Osteocyte (in vitro differentiated cells): ENCODE measurements at regions not wholly inside any gene's neighbourhood (a gene's known extent, or its start where the extent isn't known, plus 50 kb on each side); places are given as distances from the start of the nearest gene placed in this dataset.

Source experiments
- DNase-seq: peaks from one replicate; pipeline ENCODE4 v3.0.0; 2021; ENCODE audit warnings: mixed read lengths; ENCODE audit not compliant: unreplicated experiment; ENCODE audit errors: extremely low spot score
- H3K27ac Mint-ChIP-seq: one replicate; pipeline ENCODE4 v1.8.0; 2021; ENCODE audit warnings: mild to moderate bottlenecking, mixed read lengths; ENCODE audit not compliant: unreplicated experiment
- H3K27me3 Mint-ChIP-seq: one replicate; pipeline ENCODE4 v1.8.0; 2021; ENCODE audit warnings: mixed read lengths; ENCODE audit not compliant: unreplicated experiment
- H3K36me3 Mint-ChIP-seq: one replicate; pipeline ENCODE4 v1.8.0; 2021; ENCODE audit warnings: mixed read lengths; ENCODE audit not compliant: unreplicated experiment
- H3K4me1 Mint-ChIP-seq: one replicate; pipeline ENCODE4 v1.8.0; 2021; ENCODE audit warnings: mixed read lengths; ENCODE audit not compliant: unreplicated experiment
- H3K4me3 Mint-ChIP-seq: one replicate; pipeline ENCODE4 v1.8.0; 2021; ENCODE audit warnings: mild to moderate bottlenecking, moderate library complexity, mixed read lengths; ENCODE audit not compliant: unreplicated experiment
- H3K9me3 Mint-ChIP-seq: one replicate; pipeline ENCODE4 v1.8.0; 2021; ENCODE audit warnings: mixed read lengths; ENCODE audit not compliant: unreplicated experiment
- CTCF ChIP-seq: fragments of 200-600 bp; sonication (generic); IDR thresholded peaks from 2 replicates; pipeline ENCODE4 v1.5.0; 2021; ENCODE audit warnings: antibody characterized with exemption, mild to moderate bottlenecking, moderate library complexity

GRCh38 chr13:107118506-107118905 is 550.6 kb upstream of the ARGLU1 start:
- no peak for DNase-seq
- Mint-ChIP-seq H3K4me3 (no peak overlapping the region), H3K27me3 (peaks cover 3% of the 10 kb centered on the region), H3K9me3 (no peaks in the 10 kb centered on the region), H3K4me1 (no peaks in the 10 kb centered on the region), H3K27ac (no peak overlapping the region), H3K36me3 (no peaks in the 10 kb centered on the region)
- TF ChIP-seq CTCF: no peak

GRCh38 chr13:107117327-107118012 is 549.5 kb upstream of the ARGLU1 start:
- Mint-ChIP-seq H3K27ac (no peak overlapping the region), H3K4me3 (no peak overlapping the region), H3K9me3 (no peaks in the 10 kb centered on the region), H3K4me1 (no peaks in the 10 kb centered on the region), H3K27me3 (peaks cover under 1% of the 10 kb centered on the region), H3K36me3 (no peaks in the 10 kb centered on the region)
- no peak for DNase-seq
- no peak for TF ChIP-seq CTCF

GRCh38 chr13:107113387-107113786 is 545.5 kb upstream of the ARGLU1 start:
- Mint-ChIP-seq H3K4me3 (no peak overlapping the region), H3K9me3 (peaks cover 26% of the 10 kb centered on the region), H3K27me3 (no peaks in the 10 kb centered on the region), H3K4me1 (no peaks in the 10 kb centered on the region), H3K27ac (no peak overlapping the region), H3K36me3 (peaks cover 4% of the 10 kb centered on the region)
- TF ChIP-seq CTCF: no peak
- no peak for DNase-seq

- H3K36me3 Mint-ChIP-seq: peaks cover 4% of the 10 kb centered on the region
- no peak for TF ChIP-seq CTCF
- H3K4me3 Mint-ChIP-seq: no peak overlapping the region
- no peak overlapping the region for H3K27ac Mint-ChIP-seq
- no peak for DNase-seq
- peaks cover 29% of the 10 kb centered on the region for H3K9me3 Mint-ChIP-seq
- H3K4me1 Mint-ChIP-seq: no peaks in the 10 kb centered on the region
- H3K27me3 Mint-ChIP-seq: no peaks in the 10 kb centered on the region
These were observed 543.3 kb upstream of the ARGLU1 start for GRCh38 chr13:107111248-107111647.

- Mint-ChIP-seq H3K27ac (peak overlapping the region; percentile 20), H3K9me3 (peaks cover 14% of the 10 kb centered on the region), H3K36me3 (peaks cover 4% of the 10 kb centered on the region), H3K4me3 (peak overlapping the region; percentile 32), H3K4me1 (peaks cover 30% of the 10 kb centered on the region), H3K27me3 (no peaks in the 10 kb centered on the region)
- DNase-seq: no peak
- no peak for TF ChIP-seq CTCF
These were observed 536.7 kb upstream of the ARGLU1 start for GRCh38 chr13:107104631-107105030.
